ENCODE measurements at regions not wholly inside any gene's neighbourhood (a gene's known extent, or its start where the extent isn't known, plus 50 kb on each side); places are given as distances from the start of the nearest gene placed in this dataset.

- intact Hi-C loops (cut with DNase I; ENCODE audit: low total_unique reads): loop anchor here (5.0 kb wide), 1 partner anchor 216 kb away; no protein-coding TSS in a partner anchor
- WGBS, 2 donors: 54 to 67% methylated on average over 8 of the region's 8 CpGs
- TF ChIP-seq, protein P1, sequence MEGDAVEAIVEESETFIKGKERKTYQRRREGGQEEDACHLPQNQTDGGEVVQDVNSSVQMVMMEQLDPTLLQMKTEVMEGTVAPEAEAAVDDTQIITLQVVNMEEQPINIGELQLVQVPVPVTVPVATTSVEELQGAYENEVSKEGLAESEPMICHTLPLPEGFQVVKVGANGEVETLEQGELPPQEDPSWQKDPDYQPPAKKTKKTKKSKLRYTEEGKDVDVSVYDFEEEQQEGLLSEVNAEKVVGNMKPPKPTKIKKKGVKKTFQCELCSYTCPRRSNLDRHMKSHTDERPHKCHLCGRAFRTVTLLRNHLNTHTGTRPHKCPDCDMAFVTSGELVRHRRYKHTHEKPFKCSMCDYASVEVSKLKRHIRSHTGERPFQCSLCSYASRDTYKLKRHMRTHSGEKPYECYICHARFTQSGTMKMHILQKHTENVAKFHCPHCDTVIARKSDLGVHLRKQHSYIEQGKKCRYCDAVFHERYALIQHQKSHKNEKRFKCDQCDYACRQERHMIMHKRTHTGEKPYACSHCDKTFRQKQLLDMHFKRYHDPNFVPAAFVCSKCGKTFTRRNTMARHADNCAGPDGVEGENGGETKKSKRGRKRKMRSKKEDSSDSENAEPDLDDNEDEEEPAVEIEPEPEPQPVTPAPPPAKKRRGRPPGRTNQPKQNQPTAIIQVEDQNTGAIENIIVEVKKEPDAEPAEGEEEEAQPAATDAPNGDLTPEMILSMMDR (IDR thresholded peaks at IDR 0.05): no peak
- no peak for TF ChIP-seq POLR2A (IDR thresholded peaks at IDR 0.05)
- DNase-seq (ENCODE audit: low spot score in 2 of 2): no peak
- H3K4me3 ChIP-seq (ENCODE audit: low read depth, poor library complexity, severe bottlenecking): no peak overlapping the region
Observed at GRCh38 chr2:234286118-234286598, 210.7 kb downstream of the ARL4C start.

DNA sequence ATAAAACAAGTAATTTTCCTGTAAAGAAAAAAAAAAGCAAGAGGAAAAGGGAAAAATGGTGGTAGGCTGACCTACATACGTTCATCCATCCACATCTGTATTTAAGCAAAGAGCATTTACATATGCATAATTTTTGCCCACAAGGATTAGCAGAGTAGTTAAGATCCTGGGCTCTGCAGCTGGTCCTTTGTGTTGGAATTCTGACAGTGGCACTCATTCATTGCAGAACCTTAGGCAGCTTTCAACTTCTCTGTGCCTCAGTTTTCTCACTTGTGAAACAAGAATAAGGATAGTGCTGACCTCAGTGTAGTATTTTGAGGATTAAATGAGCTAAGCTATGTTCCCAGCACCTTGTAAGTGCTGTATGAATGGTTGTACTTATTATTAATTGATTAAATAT lies 211.3 kb downstream of the ARL4C start:
- DNase-seq (ENCODE audit: low spot score in 2 of 2): no peak
- H3K4me3 ChIP-seq (ENCODE audit: low read depth, poor library complexity, severe bottlenecking): no peak overlapping the region
- TF ChIP-seq, protein P1 (IDR thresholded peaks at IDR 0.05): no peak
- TF ChIP-seq POLR2A (IDR thresholded peaks at IDR 0.05): no peak
- WGBS, 2 donors: 70 to 85% methylated on average over 1 of the region's 1 CpG
- intact Hi-C loops (cut with DNase I; ENCODE audit: low total_unique reads): loop anchor here (5.0 kb wide), 1 partner anchor 217 kb away; no protein-coding TSS in a partner anchor

GRCh38 chr2:234279637-234280036 lies 217.2 kb downstream of the ARL4C start:
- intact Hi-C loops (cut with DNase I; ENCODE audit: low total_unique reads): no loop called here
- 64 to 65% methylated on average over 3 of the region's 3 CpGs for WGBS, 2 donors
- no peak overlapping the region for H3K4me3 ChIP-seq (ENCODE audit: low read depth, poor library complexity, severe bottlenecking)
- no peak for DNase-seq (ENCODE audit: low spot score in 2 of 2)
- no peak for TF ChIP-seq POLR2A (IDR thresholded peaks at IDR 0.05)
- TF ChIP-seq, protein P1 (IDR thresholded peaks at IDR 0.05): no peak

GRCh38 chr2:234278556-234279255 lies 218.2 kb downstream of the ARL4C start:
- no peak for TF ChIP-seq POLR2A (IDR thresholded peaks at IDR 0.05)
- intact Hi-C loops (cut with DNase I; ENCODE audit: low total_unique reads): no loop called here
- WGBS, 2 donors: 65 to 75% methylated on average over 7 of the region's 7 CpGs
- no peak overlapping the region for H3K4me3 ChIP-seq (ENCODE audit: low read depth, poor library complexity, severe bottlenecking)
- no peak for DNase-seq (ENCODE audit: low spot score in 2 of 2)

GRCh38 chr2:234275515-234275914 lies 221.4 kb downstream of the ARL4C start:
- no peak overlapping the region for H3K4me3 ChIP-seq (ENCODE audit: low read depth, poor library complexity, severe bottlenecking)
- no peak for DNase-seq (ENCODE audit: low spot score in 2 of 2)
- 63 to 77% methylated on average over 2 of the region's 2 CpGs for WGBS, 2 donors
- TF ChIP-seq, protein P1 (IDR thresholded peaks at IDR 0.05): no peak
- TF ChIP-seq POLR2A (IDR thresholded peaks at IDR 0.05): no peak
- intact Hi-C loops (cut with DNase I; ENCODE audit: low total_unique reads): no loop called here

DNA sequence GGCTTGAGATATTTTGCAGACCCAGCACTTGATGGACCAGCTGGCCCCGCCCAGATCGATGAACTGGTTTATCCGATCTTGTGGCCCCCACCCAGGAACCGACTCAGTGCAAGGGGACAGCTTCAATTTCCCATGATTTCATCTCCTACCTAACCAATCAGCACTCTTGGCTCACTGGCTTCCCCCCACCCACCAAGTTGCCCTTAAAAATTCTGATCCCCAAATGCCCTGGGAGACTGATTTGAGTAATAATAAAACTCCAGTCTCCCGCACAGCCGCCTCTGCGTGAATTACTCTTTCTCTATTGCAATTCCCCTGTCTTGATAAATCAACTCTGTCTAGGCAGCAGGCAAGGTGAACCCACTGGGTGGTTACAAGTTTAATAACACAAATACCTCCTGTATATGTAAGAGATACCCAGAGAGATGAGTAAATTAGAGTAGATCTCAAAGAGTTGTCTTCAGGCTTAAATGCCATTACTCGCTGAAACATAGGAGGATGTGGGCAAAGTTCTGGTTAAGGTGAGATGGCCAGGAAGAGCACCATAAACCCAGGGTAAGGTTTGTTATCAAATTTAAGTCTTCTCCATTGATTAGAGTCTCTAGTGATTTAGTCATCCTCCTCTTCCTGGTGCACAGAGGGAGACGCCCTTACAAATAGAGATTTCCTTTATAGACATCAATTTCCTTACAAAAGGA lies 222.8 kb downstream of the ARL4C start:
- intact Hi-C loops (cut with DNase I; ENCODE audit: low total_unique reads): no loop called here
- WGBS, 2 donors: 83 to 87% methylated on average over 9 of the region's 9 CpGs
- peak in 1 of 2 donors; percentile 83 for DNase-seq (ENCODE audit: low spot score in 2 of 2)
- TF ChIP-seq, protein P1 (IDR thresholded peaks at IDR 0.05): no peak
- TF ChIP-seq POLR2A (IDR thresholded peaks at IDR 0.05): no peak
- H3K4me3 ChIP-seq (ENCODE audit: low read depth, poor library complexity, severe bottlenecking): no peak overlapping the region

Data from lower leg skin (tissue), 4 donors.